Activated T-cell treated with anti-CD3 and anti-CD28 coated beads for 1 hour (primary cell): ENCODE measurements at regions not wholly inside any gene's neighbourhood (a gene's known extent, or its start where the extent isn't known, plus 50 kb on each side); places are given as distances from the start of the nearest gene placed in this dataset.

Experiments used
- DNase-seq: peaks from one replicate; pipeline ENCODE4 v3.0.0-alpha.2; 2020; ENCODE audit warnings: low read depth

DNA sequence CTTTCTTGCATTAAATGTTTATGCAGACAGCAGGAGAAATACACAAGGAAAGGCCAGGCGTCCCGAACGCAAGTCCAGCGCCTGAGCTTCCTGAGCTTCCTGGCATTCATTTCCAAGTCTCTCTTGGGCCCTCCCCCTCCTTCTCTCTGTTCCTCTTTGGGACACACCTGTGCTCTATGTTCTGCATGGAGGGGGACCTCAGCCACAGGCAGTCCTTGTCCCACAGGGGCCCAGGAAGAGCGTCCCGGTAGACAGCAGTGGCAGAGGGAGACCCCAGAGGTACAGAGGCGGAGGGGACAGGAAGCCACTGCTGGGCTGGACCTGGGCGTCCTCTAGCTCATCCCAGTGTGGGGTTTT, 221.3 kb downstream of the C9orf50 start:
- DNase-seq: no peak

DNA sequence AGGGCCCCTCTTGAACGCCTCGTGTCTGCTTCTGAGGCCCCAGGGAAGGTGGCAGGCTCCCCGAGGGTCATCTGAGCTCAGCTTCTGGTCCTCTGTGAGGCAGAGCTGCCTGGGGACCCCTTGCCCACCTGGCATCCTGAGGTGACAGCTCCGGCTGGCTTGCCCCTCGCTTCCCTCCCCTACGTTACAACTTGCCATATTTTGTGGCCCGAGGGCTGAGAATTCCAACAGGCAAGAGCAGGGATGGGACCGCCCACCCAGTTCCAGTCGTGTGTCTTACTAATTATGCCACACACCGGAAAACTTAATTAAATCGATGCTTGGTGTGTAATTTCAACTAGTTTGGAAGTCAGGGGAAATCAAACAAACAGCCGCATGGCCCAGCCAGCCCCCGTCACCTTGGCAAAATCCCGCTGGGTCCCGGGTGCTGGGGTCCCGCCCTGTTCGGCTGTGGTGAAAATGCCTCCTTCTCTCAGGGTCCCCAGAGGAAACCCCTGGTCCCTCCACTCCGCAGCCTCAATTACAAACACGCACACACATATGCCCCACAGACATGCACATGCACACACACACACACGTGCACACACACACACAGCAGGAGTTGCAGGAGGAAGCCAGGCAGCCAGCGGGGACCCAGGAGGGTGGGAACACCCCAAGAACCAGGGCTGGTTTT, 221.0 kb upstream of the IER5L start:
- no peak for DNase-seq

DNA sequence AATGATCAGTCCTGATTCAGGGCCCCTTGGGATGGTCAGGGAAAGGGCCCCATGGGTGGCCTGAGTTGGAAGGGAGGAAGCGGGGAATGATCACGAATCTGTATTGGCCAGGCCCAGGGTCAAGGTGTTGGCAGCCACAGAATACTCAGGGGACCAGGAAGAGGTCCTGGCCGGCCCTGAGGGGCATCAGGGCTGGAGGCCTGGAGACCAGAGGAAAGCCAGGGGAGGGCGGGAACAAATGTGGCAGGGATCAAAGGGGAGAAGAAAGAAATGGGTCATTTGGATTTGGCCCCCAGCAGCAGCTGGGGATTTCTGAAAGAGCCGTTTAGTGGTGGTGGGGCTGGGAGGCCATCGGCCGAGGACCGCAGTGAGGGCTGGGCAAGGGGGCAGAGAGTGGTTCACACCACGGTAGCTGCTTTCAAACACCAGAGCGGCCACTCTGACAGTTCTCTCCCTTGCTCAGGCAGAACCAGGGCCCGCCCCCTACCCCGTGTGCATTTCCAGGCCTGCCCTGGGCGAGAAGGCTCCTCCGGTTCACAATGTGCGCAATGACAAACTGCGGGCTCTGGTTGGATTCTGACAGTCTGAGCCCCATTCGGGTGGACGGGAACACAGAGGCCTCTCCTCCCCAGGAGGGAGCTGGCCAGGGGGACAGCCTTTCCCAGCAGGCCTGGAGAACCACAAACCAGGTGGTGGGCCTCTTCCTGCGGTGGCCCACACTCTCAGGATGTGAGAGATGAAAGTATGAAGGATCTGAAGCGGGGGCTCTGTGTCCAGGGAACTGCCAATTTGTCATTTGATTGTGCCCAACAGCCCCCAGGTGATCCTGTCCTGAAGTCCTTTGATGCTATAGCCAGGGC, 220.3 kb upstream of the IER5L start:
- DNase-seq: no peak

DNA sequence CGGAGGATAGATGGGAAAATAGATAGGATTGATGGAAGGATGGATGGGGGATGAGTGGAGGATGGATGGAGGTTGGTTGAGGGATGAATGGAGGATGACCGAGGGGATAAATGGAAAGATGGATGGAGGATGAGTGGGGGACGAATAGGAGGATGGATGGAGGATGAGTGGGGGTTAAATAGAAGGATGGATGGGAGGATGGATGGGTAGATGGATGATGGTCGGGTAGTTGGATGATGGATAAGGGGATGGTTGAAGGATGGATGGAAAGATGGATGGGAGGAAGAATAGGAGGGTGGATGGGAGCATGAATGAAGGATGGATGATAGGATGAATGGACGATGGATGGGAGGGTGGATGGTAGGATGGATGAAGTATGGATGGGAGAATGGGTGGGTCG, 219.3 kb upstream of the IER5L start:
- no peak for DNase-seq

DNA sequence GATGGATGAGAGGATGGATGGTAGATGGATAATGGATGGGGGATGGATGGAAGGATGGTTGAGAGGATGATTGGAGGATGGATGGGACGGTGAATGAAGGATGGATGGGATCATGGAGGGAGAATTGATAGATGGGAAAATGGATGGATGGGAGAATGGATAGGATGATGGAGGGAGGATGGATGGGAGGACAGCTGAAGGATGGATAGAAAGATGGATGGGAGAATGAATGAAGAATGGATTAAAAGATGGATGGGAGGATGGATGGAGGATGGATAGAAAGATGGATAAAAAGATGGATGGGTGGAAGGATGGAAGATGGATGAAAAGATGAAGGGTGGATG, 218.3 kb upstream of the IER5L start:
- DNase-seq: no peak

DNA sequence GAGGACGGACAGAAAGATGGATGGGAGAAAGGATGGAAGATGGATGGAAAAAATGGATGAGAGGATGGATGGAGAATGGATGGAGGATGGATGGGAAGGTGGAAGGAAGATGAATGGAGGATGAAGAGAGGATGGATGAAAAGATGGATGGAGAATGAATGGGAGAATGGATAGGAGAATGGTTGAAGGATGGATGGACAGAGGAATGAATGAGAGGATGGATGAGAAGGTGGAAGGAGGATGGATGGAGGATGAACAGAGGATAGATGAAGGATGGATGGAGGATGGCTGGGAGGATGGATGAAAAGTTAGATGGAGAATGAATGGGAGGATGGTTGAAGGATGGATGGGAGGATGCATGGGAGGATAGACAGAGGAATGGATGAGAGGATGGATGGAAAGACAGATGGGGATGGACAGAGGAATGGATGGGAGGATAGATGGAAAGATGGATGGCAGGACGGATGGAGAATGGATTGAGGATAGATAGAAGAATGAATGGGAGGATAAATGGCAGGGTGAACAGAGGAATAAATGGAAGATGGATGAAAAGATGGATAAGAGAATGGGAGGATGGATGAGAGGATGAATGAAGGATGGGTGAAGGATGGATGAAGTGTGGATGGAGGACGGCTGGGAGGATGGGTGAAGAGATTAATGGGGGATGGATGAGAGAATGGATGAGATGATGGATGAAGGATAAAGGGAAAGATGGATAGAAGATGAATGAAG, 217.7 kb upstream of the IER5L start:
- no peak for DNase-seq

DNA sequence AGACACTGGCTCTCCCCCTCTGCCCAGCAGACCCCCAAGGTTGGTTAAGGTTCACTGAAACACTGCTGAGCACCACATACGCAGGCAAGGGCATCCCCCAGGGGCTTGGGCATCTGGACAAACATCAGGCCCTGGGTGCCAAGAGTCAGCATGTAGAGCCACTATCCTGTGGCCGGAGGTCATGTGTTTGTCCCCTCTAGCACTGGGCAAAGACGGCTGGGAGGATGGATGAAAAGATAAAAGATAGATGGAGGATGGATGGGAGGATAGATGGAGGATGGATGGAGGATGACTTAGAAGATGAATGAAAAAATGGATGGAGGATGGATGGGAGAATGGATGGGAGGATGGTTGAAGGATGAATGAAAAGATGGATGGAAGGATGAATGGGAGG, 216.8 kb upstream of the IER5L start:
- DNase-seq: no peak

DNA sequence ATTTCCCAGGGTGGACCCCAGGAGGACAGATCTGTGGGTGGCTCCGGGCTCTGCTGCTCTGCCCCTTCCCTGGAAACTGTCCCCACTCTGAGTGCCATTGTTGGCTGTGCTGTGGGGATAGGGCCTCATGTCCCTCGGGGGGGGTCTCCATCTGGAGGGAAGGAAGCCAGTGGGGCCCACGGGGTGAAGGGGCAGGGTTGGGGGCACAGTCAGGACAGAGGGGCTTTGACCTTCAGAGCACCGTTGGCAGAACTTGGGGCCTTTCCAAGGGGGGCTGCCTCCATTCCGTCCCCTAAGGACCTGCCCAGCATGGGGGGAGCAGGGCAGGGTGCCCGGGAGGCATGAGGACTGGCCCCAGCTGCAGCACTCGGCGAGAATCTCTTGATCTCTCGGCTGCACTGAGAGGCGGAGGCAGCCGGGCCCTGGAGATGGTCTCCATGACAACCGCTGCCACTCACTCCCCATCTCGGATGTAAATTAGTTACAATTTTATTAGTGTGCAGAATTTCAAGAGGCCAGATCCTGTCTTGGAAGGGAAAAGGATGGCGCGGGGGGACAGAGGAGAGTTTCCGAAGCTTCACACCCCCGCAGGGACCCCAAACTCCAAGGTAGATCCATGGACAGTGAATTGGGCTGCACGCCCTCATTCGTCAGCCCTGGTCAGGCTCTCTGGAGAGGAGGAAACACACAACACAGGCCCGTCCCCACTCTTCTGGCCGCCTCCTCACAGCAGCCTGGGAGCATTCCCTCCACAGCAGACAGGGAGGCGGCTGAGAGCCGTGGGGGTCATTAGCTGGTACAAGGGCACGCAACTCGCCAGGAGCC, 216.2 kb upstream of the IER5L start:
- no peak for DNase-seq

DNA sequence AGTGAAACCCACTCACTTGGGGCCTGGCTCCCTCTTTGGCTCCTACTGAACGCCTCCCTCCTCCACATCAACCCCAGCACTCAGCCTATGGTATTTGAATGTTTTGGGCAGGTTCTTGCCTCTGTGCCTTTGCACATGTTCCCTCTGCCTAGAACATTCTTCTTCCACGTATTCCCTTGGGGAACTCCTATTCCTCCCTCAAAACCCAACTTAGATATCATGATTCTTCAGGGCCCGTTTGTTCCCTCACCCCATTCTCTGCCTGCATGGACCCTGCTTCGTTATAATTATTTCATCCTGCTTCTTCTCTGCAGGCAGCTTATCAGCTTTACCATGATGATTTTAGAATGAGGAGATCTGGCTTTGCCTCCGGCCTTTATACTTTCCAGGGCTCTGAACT, 215.0 kb upstream of the IER5L start:
- DNase-seq: no peak

DNA sequence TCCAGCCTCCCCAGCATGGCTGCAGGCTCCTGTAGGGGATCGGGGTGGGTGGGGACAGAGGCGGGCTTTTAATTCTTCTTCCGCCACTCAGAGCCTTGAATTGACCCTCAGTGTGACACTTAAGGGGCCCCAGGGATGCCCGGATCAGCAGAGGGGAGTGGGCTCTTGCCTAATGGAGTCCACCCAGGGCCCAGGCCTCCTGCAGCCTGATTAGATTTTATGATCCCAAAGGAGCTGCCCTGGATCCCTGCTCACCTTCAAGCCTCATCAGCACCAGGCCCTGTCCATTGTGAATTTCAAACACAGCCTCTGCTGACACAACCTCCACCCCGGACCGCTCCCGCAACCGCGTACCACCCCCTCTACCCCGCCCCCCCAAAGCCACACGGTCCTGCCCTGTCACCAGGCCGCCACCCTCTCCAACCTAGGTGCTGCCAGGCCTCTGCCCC, 214.1 kb upstream of the IER5L start:
- DNase-seq: no peak

DNA sequence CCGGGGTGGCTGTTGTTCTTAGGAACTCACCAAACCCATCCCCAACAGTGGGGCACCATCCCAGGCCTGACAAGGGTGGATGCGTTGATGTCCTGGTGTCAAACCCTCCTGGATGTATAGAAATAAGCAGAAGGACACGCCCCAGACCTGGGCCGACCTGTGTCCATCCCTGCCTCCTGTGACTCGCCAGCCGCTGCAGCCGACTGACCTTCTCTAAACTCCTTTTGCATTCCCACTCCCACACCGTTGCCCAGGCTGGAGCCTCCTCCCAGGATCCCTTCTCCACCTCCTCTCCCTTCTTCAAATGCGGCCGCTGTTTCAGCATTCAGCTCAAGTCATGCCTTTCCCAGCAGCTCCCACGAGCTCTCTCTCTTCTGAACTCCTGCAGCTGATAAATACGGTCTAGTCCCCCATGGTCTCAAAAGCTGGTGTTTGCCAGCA, 213.2 kb upstream of the IER5L start:
- DNase-seq: no peak

DNA sequence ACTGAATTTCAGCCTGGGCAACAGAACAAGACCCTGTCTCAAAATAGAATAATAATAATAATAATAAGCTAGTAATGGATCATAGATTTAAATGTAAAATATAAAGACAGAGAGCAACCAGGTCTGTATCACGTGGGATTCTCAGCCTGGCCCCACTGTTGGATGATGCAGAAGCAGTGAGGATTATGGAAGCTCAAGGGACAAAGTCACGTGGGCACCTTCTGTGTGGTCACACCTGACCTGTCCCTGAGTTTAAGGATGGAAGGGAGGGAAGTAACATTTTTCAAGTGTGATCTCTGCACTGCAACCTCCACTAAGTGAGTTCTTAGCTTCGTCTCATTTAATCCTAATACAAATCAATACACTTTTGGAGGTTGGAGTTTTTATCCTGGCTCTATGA, 212.5 kb upstream of the IER5L start:
- no peak for DNase-seq

DNA sequence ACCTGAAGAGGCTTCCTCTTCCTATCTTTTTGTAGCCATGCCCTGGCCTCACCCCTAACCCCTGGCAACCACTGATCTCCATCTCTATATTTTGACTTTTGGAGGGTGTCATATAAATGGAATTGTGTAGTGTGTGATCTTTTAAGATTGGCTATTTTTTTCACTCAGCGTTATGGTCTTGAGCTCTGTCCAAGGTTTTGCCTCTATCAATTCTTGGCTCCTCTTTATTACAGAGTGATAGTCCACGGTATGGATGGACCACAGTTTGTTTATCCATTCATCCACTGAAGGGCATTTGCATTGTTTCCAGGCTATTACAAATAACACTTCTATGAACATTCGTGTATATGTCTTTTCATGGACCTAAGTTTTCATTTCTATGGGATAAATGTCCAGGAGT, 209.8 kb upstream of the IER5L start:
- DNase-seq: no peak

DNA sequence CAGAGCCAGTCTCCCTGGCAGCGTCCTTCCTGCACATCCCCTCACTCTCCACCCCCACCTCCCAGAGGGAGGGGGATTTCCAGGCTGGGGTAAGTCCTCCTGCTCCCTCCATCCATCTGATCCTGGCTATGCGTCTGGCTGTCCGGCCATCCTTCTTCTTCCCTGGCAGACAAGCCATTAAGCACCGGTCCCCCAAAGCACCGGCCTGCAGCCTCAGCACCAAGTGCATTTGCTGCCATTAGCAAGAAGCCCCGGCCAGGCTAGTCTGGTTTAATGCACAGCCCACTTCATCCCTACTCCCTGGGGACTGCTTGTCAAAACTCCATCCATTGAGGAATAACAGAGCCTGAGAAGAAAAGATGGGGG, 208.7 kb upstream of the IER5L start:
- no peak for DNase-seq

DNA sequence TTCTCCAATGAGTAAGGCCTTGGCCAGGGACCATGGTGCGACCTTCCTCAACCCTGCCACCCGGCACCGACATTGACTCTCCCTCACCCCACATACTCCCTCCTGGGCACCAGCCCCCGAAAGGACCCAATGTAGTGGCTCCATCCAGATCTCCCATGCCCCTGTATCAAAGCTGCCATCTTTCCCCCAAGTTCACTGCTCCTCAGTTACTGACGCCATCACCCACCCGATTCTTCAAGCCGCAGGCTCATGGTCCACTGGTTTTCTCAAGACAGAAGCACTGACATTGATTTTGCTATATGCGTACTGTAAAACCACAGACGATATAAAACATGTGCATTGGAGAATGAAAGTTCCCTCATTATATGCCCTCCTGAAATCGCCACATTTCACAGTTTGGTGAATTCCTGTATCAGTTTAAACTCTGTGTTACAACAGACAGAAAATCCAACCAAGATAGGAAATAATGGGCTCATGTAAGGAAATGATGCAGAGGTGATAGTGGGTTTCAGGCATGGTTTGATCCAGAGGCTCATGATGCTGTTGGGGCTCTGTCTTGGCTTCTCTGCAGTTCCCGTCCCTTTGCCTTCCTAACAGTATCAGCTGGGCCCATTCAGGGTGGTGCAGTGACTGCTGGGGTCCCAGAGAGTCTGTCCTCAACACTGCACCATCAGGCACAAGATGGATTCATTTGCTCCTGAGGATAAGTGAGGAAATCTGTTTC, 207.3 kb upstream of the IER5L start:
- DNase-seq: no peak

DNA sequence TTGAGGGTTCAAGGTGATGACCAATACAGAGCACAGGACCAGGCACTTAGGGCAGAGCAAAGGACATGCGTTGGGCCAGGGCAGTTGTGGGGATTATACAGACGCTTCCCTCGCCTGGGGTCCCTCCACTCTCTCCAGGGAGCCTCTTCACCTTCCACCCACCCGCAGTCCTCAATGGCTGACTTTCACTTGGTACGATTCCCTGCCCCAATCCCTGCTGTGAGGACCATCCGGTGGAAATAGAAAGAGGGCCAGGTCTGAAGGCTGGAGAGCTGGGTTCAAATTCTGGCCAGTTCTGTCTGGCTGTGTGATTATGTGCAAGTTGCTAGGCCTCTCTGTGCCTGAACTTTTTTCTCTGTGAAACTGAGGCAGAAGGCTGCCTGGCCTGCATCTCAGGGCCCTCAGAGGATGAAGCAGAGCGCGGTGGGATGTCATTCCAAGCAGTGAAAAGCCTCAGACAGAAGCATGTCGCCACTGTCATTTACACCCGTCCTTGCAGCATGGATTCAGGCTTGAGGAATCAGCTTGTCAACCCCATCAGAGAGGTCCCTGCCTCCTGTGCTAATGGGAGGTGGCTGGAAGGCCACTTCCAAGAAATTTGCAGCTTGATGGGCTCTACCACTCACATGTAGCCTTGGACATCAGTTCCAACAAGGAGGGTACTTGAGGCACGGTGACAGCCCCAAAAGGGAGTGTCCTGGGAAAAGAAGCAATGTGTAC, 206.6 kb upstream of the IER5L start:
- DNase-seq: no peak

DNA sequence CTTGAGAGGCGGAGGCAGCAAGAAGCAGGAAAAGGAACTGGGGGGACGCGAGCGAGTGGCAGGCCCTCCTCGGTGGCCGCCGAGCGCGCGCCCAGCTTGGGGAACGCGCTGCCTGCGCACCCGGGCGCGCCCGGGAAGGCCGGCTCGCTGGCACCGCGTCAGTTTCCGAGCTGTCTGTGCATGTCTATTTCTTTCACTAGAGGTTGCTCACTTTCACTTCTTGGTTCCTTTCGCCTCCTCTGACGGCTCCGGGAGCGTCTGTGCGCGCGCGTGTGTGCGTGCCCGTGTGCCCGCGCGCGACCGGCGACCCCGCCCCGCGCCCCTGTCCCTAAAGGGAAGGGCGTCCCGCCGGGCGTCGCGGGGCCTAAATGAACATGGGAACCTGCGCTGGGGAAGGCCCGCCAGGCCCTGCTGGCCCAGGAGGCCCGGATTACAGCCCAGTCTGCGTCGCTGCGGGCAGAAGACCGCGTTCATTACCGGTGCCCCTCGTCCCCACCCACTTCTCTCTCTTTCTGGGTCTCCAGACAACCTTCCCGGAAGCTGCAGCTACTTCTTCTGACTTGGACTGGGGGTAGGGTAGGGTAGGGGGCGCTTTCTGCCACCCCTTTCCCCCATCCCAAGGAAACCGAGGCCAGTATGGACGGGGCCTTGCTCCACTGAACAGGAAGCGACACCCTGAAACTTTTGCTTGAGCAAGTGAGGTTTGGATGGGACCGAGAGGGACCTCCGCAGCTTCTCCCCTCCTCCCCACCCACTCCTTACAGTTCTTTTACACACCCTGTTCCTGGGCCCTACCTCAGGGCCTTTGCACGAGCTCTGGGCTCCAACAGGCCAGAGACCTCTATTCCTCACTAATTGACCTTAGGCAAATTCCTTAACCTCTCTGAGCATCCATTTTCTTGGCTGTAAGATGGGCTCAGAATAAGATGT, 205.8 kb upstream of the IER5L start:
- peak; percentile 61 for DNase-seq

DNA sequence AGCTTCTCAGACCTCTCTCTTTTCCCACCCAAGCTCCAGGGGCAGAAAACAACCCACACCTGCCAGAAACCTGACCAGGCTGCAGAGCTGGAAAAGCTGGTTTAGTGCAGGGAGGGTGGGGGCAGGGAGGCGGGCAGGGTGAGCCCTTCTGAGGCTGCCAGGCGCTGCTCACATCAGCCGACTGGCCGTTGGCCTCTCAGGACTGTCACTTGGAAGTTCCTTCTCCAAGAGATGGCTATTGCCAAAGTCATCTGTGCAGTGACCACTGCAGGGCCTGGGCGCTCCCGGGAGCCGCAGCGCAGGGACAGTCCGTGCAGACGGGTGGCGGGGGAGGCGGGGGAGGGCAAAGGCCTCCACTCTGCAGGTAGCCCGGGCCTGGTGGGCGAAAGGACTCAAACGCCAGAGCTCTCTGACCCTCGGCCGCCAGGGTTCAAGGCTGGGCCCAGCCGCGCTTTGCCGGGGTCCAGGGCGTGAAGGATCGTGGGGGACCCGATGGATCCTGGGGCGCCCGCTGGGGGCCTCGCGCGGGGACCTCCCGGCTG, 205.0 kb upstream of the IER5L start:
- no peak for DNase-seq

DNA sequence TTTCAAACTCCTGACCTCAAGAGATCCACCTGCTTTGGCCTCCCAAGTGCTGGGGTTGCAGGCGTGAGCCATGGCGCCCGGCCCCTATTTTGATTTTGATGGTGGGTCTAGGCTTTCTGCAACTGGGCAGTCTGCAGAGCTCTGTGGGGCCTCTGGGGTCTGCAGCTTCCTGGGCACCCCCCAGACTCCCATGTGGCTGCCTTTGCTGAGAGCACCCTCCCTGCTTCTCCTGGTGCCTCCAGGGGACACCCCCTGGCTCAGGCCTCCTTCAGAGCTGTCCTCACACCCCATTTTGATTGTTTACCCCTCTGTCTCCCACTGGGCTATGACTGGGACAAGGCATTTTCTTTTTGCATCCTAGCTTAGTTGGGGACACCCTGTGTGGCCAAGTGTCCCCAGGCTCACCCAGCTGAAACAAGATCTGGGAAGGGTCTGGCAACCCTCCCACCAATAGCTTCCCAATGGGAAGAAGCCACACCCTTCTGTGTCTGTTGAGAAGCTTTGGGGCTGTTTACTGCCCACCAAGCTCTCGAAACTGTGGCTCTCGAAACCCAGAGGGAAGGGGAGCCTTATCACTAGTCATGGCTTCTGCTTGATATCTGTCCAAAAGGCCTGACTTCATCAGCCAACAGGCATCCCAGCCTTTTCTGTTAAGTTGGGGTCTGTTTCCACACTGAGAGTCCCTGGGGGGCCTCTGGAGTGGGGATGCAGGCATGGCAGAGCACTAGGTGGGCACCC, 204.4 kb upstream of the IER5L start:
- DNase-seq: no peak
